Erythroblast (primary cell): ENCODE measurements at regions not wholly inside any gene's neighbourhood (a gene's known extent, or its start where the extent isn't known, plus 50 kb on each side); places are given as distances from the start of the nearest gene placed in this dataset.

Experiments
- GATA1 ChIP-seq: IDR thresholded peaks from 2 replicates; pipeline ENCODE4 v1.6.1; 2011; ENCODE audit warnings: low read depth, mild to moderate bottlenecking, control low read depth, low read length, moderate library complexity
- POLR2A ChIP-seq: IDR thresholded peaks from 2 replicates; pipeline ENCODE4 v1.6.1; 2011; ENCODE audit warnings: mild to moderate bottlenecking, low read length

DNA sequence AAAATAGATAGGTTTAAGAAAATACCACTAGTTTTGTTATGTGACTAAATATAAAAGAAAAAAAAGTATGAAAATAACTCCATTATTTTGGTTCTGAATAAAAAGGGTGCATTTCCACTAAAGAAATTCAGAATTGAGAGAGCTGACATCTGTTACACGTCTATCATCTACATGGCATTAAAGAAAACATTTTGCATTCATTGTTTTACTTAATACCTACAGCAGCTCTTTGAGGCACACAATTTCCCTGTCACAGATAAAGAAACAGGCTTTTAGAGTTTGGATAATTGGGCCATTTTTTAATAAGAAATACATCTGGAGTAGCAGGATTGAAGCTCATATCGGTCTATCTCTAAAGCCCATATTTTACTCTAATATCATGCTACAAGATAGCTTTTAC, 145.7 kb upstream of the LUZP2 start:
- no peak for TF ChIP-seq POLR2A
- no peak for TF ChIP-seq GATA1
